Naive B cell (primary cell): ENCODE measurements at regions not wholly inside any gene's neighbourhood (a gene's known extent, or its start where the extent isn't known, plus 50 kb on each side); places are given as distances from the start of the nearest gene placed in this dataset.
"Not testable (repeated sequence)": the region's sequence is repeated elsewhere in the genome, so short reads cannot be mapped to it uniquely, and the experiment has no call there.

Experiments used
- ATAC-seq, 2 donors: fragments of 150-1000 bp; cut with Tn5 transposase; 2 replicates each; pipeline ENCODE4 v1.10.0; 2021; ENCODE audit warnings: low read depth in 2 of 2, mild to moderate bottlenecking in 2 of 2, moderate library complexity in 2 of 2
- DNase-seq: peaks from one replicate; pipeline ENCODE4 v3.0.0; 2022
- H3K27ac Mint-ChIP-seq, 6 donors: one replicate each; pipeline ENCODE4 v1.8.0; 2020 to 2022; ENCODE audit warnings: mild to moderate bottlenecking in 6 of 6, mixed read lengths in 6 of 6, moderate library complexity in 5 of 6, inconsistent platforms in 2 of 6
- H3K27me3 Mint-ChIP-seq, 3 donors: one replicate each; pipeline ENCODE4 v1.8.0; 2021 to 2022; ENCODE audit warnings: mixed read lengths in 3 of 3, mild to moderate bottlenecking in 1 of 3
- H3K36me3 Mint-ChIP-seq, 2 donors: one replicate each; pipeline ENCODE4 v1.8.0; 2020 to 2022; ENCODE audit warnings: mixed read lengths in 2 of 2, inconsistent platforms in 1 of 2, mild to moderate bottlenecking in 1 of 2
- H3K4me1 Mint-ChIP-seq, 3 donors: one replicate each; pipeline ENCODE4 v1.8.0; 2020 to 2022; ENCODE audit warnings: mixed read lengths in 3 of 3, inconsistent platforms in 1 of 3, mild to moderate bottlenecking in 1 of 3, moderate library complexity in 1 of 3
- H3K4me3 Mint-ChIP-seq, 8 donors: one replicate each; pipeline ENCODE4 v1.8.0; 2020 to 2022; ENCODE audit warnings: mild to moderate bottlenecking in 8 of 8, mixed read lengths in 8 of 8, moderate library complexity in 8 of 8, inconsistent platforms in 2 of 8
- H3K9me3 Mint-ChIP-seq, 7 donors: one replicate each; pipeline ENCODE4 v1.8.0; 2020 to 2022; ENCODE audit warnings: mixed read lengths in 7 of 7, mild to moderate bottlenecking in 5 of 7, inconsistent platforms in 2 of 7, moderate library complexity in 1 of 7

- Mint-ChIP-seq H3K27ac (no peak overlapping the region), H3K4me3 (no peak overlapping the region), H3K27me3 (no peaks in the 10 kb centered on the region), H3K4me1 (no peaks in the 10 kb centered on the region), H3K9me3 (peaks cover 0 to 4% (median 1%) of the 10 kb centered on the region in 7 donors), H3K36me3 (no peaks in the 10 kb centered on the region)
- DNase-seq (no peak), ATAC-seq (no peak)
These were observed 313.6 kb upstream of the NT5E start for GRCh38 chr6:85136310-85136709.

GRCh38 chr6:85135376-85136094 lies 314.3 kb upstream of the NT5E start:
- no peak for DNase-seq
- no peaks in the 10 kb centered on the region for H3K27me3 Mint-ChIP-seq

GRCh38 chr6:85134172-85134571 lies 315.7 kb upstream of the NT5E start:
- Mint-ChIP-seq H3K9me3 (peaks cover 0 to 4% (median 2%) of the 10 kb centered on the region in 7 donors), H3K27ac (no peak overlapping the region), H3K4me3 (no peak overlapping the region)

More at GRCh38 chr6:85135376-85136094, 314.3 kb upstream of the NT5E start:
- Mint-ChIP-seq H3K9me3 (peaks cover 0 to 4% (median 2%) of the 10 kb centered on the region in 7 donors), H3K27ac (no peak overlapping the region), H3K36me3 (no peaks in the 10 kb centered on the region), H3K4me1 (no peaks in the 10 kb centered on the region), H3K4me3 (no peak overlapping the region)
- no peak for ATAC-seq

GRCh38 chr6:85132091-85132490 lies 317.8 kb upstream of the NT5E start:
- DNase-seq = no peak
- H3K4me3 Mint-ChIP-seq = no peak overlapping the region
- H3K27ac Mint-ChIP-seq = no peak overlapping the region
- H3K36me3 Mint-ChIP-seq = no peaks in the 10 kb centered on the region
- H3K4me1 Mint-ChIP-seq = no peaks in the 10 kb centered on the region
- no peak for ATAC-seq
- no peaks in the 10 kb centered on the region for H3K27me3 Mint-ChIP-seq
- H3K9me3 Mint-ChIP-seq = peaks cover 0 to 3% (median 0%) of the 10 kb centered on the region in 7 donors

More at GRCh38 chr6:85134172-85134571, 315.7 kb upstream of the NT5E start:
- H3K36me3 Mint-ChIP-seq = no peaks in the 10 kb centered on the region
- DNase-seq (no peak), ATAC-seq (no peak)
- no peaks in the 10 kb centered on the region for H3K27me3 Mint-ChIP-seq
- no peaks in the 10 kb centered on the region for H3K4me1 Mint-ChIP-seq

- H3K36me3 Mint-ChIP-seq = no peaks in the 10 kb centered on the region
- DNase-seq (no peak), ATAC-seq (no peak)
- H3K27ac Mint-ChIP-seq = no peak overlapping the region
- H3K27me3 Mint-ChIP-seq = peaks cover 0 to 6% (median 0%) of the 10 kb centered on the region in 3 donors
- peaks cover 0 to 3% (median 0%) of the 10 kb centered on the region in 7 donors for H3K9me3 Mint-ChIP-seq
- H3K4me3 Mint-ChIP-seq = no peak overlapping the region
- no peaks in the 10 kb centered on the region for H3K4me1 Mint-ChIP-seq
These were observed 319.1 kb upstream of the NT5E start for GRCh38 chr6:85130743-85131142.

GRCh38 chr6:85129881-85130280 lies 320.0 kb upstream of the NT5E start:
- DNase-seq = no peak
- Mint-ChIP-seq H3K4me3 (no peak overlapping the region), H3K9me3 (peaks cover 0 to 3% (median 0%) of the 10 kb centered on the region in 7 donors), H3K27me3 (peaks cover 0 to 6% (median 0%) of the 10 kb centered on the region in 3 donors), H3K36me3 (no peaks in the 10 kb centered on the region), H3K4me1 (no peaks in the 10 kb centered on the region), H3K27ac (no peak overlapping the region)
- ATAC-seq = no peak

GRCh38 chr6:85128781-85129180 lies 321.1 kb upstream of the NT5E start:
- Mint-ChIP-seq H3K36me3 (no peaks in the 10 kb centered on the region), H3K4me3 (no peak overlapping the region), H3K9me3 (peaks cover 0 to 3% (median 0%) of the 10 kb centered on the region in 7 donors), H3K27me3 (peaks cover 0 to 6% (median 4%) of the 10 kb centered on the region in 3 donors), H3K4me1 (no peaks in the 10 kb centered on the region), H3K27ac (no peak overlapping the region)
- DNase-seq (no peak), ATAC-seq (no peak)

- H3K4me1 Mint-ChIP-seq, H3K27me3 Mint-ChIP-seq, DNase-seq, ATAC-seq, H3K9me3 Mint-ChIP-seq, H3K27ac Mint-ChIP-seq, H3K36me3 Mint-ChIP-seq, H3K4me3 Mint-ChIP-seq: not testable (repeated sequence)
These were observed 321.6 kb upstream of the NT5E start for GRCh38 chr6:85128256-85128655.

GRCh38 chr6:85127696-85128243 lies 322.1 kb upstream of the NT5E start:
- Mint-ChIP-seq H3K4me1 (no peaks in the 10 kb centered on the region), H3K9me3 (peaks cover 0 to 11% (median 0%) of the 10 kb centered on the region in 7 donors), H3K4me3 (no peak overlapping the region), H3K27me3 (peaks cover 0 to 12% (median 8%) of the 10 kb centered on the region in 3 donors), H3K27ac (no peak overlapping the region), H3K36me3 (no peaks in the 10 kb centered on the region)
- no peak for ATAC-seq
- DNase-seq = no peak

GRCh38 chr6:85127168-85127498 lies 322.8 kb upstream of the NT5E start:
- H3K36me3 Mint-ChIP-seq = no peaks in the 10 kb centered on the region
- DNase-seq (no peak), ATAC-seq (no peak)
- no peak overlapping the region for H3K27ac Mint-ChIP-seq
- H3K4me1 Mint-ChIP-seq = no peaks in the 10 kb centered on the region
- H3K4me3 Mint-ChIP-seq = no peak overlapping the region
- peaks cover 0 to 12% (median 0%) of the 10 kb centered on the region in 7 donors for H3K9me3 Mint-ChIP-seq
- peaks cover 0 to 14% (median 12%) of the 10 kb centered on the region in 3 donors for H3K27me3 Mint-ChIP-seq

GRCh38 chr6:85126485-85127167 lies 323.3 kb upstream of the NT5E start:
- Mint-ChIP-seq H3K4me1 (no peaks in the 10 kb centered on the region), H3K4me3 (peak overlapping the region in 1 of 8 donors; percentile 11), H3K36me3 (no peaks in the 10 kb centered on the region), H3K27ac (no peak overlapping the region), H3K9me3 (peaks cover 0 to 12% (median 0%) of the 10 kb centered on the region in 7 donors), H3K27me3 (peaks cover 0 to 14% (median 12%) of the 10 kb centered on the region in 3 donors)
- ATAC-seq (no peak), DNase-seq (no peak)

GRCh38 chr6:85125526-85125925 lies 324.4 kb upstream of the NT5E start:
- no peaks in the 10 kb centered on the region for H3K4me1 Mint-ChIP-seq
- no peak overlapping the region for H3K27ac Mint-ChIP-seq
- ATAC-seq (no peak), DNase-seq (no peak)
- no peaks in the 10 kb centered on the region for H3K36me3 Mint-ChIP-seq
- peaks cover 0 to 8% (median 0%) of the 10 kb centered on the region in 7 donors for H3K9me3 Mint-ChIP-seq
- peaks cover 0 to 14% (median 12%) of the 10 kb centered on the region in 3 donors for H3K27me3 Mint-ChIP-seq
- H3K4me3 Mint-ChIP-seq = no peak overlapping the region

- peaks cover 0 to 8% (median 0%) of the 10 kb centered on the region in 7 donors for H3K9me3 Mint-ChIP-seq
- no peak overlapping the region for H3K4me3 Mint-ChIP-seq
- H3K27me3 Mint-ChIP-seq = peaks cover 0 to 14% (median 12%) of the 10 kb centered on the region in 3 donors
- H3K27ac Mint-ChIP-seq = no peak overlapping the region
- ATAC-seq = no peak
- no peak for DNase-seq
- no peaks in the 10 kb centered on the region for H3K4me1 Mint-ChIP-seq
- H3K36me3 Mint-ChIP-seq = no peaks in the 10 kb centered on the region
These were observed 325.2 kb upstream of the NT5E start for GRCh38 chr6:85124472-85125354.
